PC-3 (cell line): ENCODE measurements at regions not wholly inside any gene's neighbourhood (a gene's known extent, or its start where the extent isn't known, plus 50 kb on each side); places are given as distances from the start of the nearest gene placed in this dataset.

Source experiments
- ATAC-seq: fragments of 200-7000 bp; cut with Tn5 transposase; 2 replicates; pipeline ENCODE4 v1.9.1; 2020; ENCODE audit warnings: mild to moderate bottlenecking, moderate library complexity
- BruUV-seq: library from RNA; stranded (reverse); fragments of 400-500 nt; replicated peaks from 2 replicates; lab custom pipeline; 2021; lab: Mats Ljungman, UMichigan
- CTCF ChIA-PET: fragments of 300-600 bp; sonication (Branson Sonifier 250); formaldehyde crosslinking; loops from one replicate; lab custom pipeline; 2022; ENCODE audit warnings: antibody characterized with exemption; lab: Charles Lee
- POLR2A ChIA-PET: fragments of 300-600 bp; sonication (Branson Sonifier 250); formaldehyde crosslinking; loops from one replicate; lab custom pipeline; 2022; ENCODE audit warnings: antibody characterized with exemption; ENCODE audit not compliant: unreplicated experiment; lab: Charles Lee
- DNase-seq: peaks from one replicate; pipeline ENCODE4 v3.0.0-alpha.2; 2015
- H2AFZ ChIP-seq: fragments of 300-600 bp; sonication (generic); 2 replicates; pipeline ENCODE4 v1.6.0; 2016; ENCODE audit warnings: antibody characterized with exemption, low read length
- H3F3A ChIP-seq: fragments of 300-600 bp; sonication (generic); one replicate; pipeline ENCODE4 v1.6.0; 2017; ENCODE audit warnings: antibody characterized with exemption, low read length, control low read depth, mild to moderate bottlenecking; ENCODE audit not compliant: unreplicated experiment
- H3K27ac ChIP-seq: fragments of 300-600 bp; sonication (generic); 2 replicates; pipeline ENCODE4 v1.5.1; 2016; ENCODE audit warnings: mild to moderate bottlenecking, low read length
- H3K27me3 ChIP-seq: fragments of 300-600 bp; sonication (generic); 2 replicates; pipeline ENCODE4 v1.6.1; 2016; ENCODE audit warnings: low read length, mixed read lengths
- H3K36me3 ChIP-seq: fragments of 300-600 bp; sonication (generic); 2 replicates; pipeline ENCODE4 v1.6.1; 2016; ENCODE audit warnings: low read depth, mixed run types, low read length, mixed read lengths
- H3K4me1 ChIP-seq: fragments of 300-600 bp; sonication (generic); 2 replicates; pipeline ENCODE4 v1.5.1; 2016; ENCODE audit warnings: low read length; ENCODE audit not compliant: insufficient read depth
- H3K4me2 ChIP-seq: fragments of 300-600 bp; sonication (generic); 2 replicates; pipeline ENCODE4 v1.6.0; 2016; ENCODE audit warnings: low read length
- H3K4me3 ChIP-seq: fragments of 300-600 bp; sonication (generic); 2 replicates; pipeline ENCODE4 v1.5.1; 2016; ENCODE audit warnings: mild to moderate bottlenecking, low read length, mixed read lengths
- H3K79me2 ChIP-seq: fragments of 300-600 bp; sonication (generic); 2 replicates; pipeline ENCODE4 v1.6.1; 2017; ENCODE audit warnings: low read length, mixed read lengths
- H3K9ac ChIP-seq: fragments of 300-600 bp; sonication (generic); 2 replicates; pipeline ENCODE4 v1.6.0; 2016; ENCODE audit warnings: mild to moderate bottlenecking, low read length
- H3K9me2 ChIP-seq: fragments of 300-600 bp; sonication (generic); replicated peaks from 2 replicates; pipeline ENCODE4 v1.6.1; 2016; ENCODE audit warnings: mixed run types, low read length, mixed read lengths
- H3K9me3 ChIP-seq: fragments of 300-600 bp; sonication (generic); 2 replicates; pipeline ENCODE4 v1.6.1; 2016; ENCODE audit warnings: low read length, mixed read lengths
- H4K20me1 ChIP-seq: fragments of 300-600 bp; sonication (generic); 2 replicates; pipeline ENCODE4 v1.6.1; 2016; ENCODE audit warnings: low read length, mixed read lengths
- EZH2 ChIP-seq: fragments of 300-600 bp; sonication (generic); IDR thresholded peaks from one replicate; pipeline ENCODE4 v1.6.1; 2017; ENCODE audit warnings: antibody characterized with exemption, mild to moderate bottlenecking, low read length; ENCODE audit not compliant: unreplicated experiment
- EZH2phosphoT487 ChIP-seq: fragments of 300-600 bp; sonication (generic); IDR thresholded peaks from 2 replicates; pipeline ENCODE4 v1.6.1; 2018; ENCODE audit warnings: mild to moderate bottlenecking, antibody characterized with exemption, low read length, borderline replicate concordance
- intact Hi-C: fragments of 100-400 bp; cut with micrococcal nuclease; formaldehyde crosslinking; loops from 2 replicates; pipeline ENCODE4 v1.9.0; 2023
- TF ChIP-seq, protein P1 (sequence below): fragments of 300-600 bp; sonication (generic); conservative IDR thresholded peaks from 2 replicates; pipeline ENCODE4 v1.5.1; 2017; ENCODE audit warnings: antibody characterized with exemption, low read depth, mild to moderate bottlenecking, low read length

DNA sequence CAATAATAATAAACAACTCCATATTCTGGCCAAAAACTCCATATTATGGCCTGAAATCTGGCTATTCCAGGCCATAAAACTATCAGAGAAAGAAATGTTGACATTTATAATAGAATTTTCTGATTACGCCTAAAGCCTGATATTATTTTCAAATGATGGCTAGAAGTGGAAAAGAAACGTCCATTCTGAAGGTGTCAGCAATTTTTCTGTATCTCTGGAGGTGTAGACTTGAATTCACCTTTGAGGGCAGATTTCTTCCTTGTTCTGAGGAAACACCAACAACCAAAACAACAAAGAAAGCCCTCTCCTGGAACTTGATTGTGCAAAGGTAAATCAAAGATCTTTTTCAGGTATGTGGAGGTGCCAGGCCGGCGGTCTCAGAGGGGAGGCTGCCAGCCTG, 390.7 kb downstream of the DMAC1 start:
- no peaks in the 10 kb centered on the region for H3K4me1 ChIP-seq
- H3K4me3 ChIP-seq: no peak overlapping the region
- no peak for ATAC-seq
- ChIA-PET CTCF (no interaction called here), POLR2A (no interaction called here)
- no peak overlapping the region for H3K27ac ChIP-seq
- no peak overlapping the region for H3K9ac ChIP-seq
- H4K20me1 ChIP-seq: no peaks in the 10 kb centered on the region
- no TSS peak for BruUV-seq
- H3F3A ChIP-seq: no peaks in the 10 kb centered on the region
- H3K9me3 ChIP-seq: no peaks in the 10 kb centered on the region
- H3K4me2 ChIP-seq: no peak overlapping the region
- H3K9me2 ChIP-seq: no peaks in the 10 kb centered on the region
- H3K27me3 ChIP-seq: no peaks in the 10 kb centered on the region
- H2AFZ ChIP-seq: no peak overlapping the region
- no peak for DNase-seq
- no peaks in the 10 kb centered on the region for H3K79me2 ChIP-seq
- no peaks in the 10 kb centered on the region for H3K36me3 ChIP-seq
- no peak for TF ChIP-seq EZH2
- no peak for TF ChIP-seq EZH2phosphoT487
- TF ChIP-seq, protein P1, sequence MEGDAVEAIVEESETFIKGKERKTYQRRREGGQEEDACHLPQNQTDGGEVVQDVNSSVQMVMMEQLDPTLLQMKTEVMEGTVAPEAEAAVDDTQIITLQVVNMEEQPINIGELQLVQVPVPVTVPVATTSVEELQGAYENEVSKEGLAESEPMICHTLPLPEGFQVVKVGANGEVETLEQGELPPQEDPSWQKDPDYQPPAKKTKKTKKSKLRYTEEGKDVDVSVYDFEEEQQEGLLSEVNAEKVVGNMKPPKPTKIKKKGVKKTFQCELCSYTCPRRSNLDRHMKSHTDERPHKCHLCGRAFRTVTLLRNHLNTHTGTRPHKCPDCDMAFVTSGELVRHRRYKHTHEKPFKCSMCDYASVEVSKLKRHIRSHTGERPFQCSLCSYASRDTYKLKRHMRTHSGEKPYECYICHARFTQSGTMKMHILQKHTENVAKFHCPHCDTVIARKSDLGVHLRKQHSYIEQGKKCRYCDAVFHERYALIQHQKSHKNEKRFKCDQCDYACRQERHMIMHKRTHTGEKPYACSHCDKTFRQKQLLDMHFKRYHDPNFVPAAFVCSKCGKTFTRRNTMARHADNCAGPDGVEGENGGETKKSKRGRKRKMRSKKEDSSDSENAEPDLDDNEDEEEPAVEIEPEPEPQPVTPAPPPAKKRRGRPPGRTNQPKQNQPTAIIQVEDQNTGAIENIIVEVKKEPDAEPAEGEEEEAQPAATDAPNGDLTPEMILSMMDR: no peak
- intact Hi-C loops: no loop called here

DNA sequence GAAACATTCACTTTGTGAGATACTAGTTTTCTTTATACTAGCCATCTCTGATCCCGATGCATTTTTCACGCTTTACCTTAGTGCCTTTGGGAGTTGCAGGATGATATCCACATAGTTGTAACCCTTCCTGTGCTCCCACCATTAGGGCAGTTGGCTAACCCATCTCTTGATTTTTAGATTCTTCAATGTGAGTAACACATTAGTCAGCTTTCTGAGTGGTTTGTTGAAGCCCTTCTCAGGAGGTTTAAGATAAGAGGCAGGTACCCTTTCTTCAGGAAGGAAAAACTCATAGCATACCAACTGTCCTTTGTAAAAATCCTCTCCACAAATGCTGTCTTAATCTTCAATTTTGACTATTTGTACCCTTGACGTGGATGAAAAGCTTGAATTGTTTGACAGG, 392.3 kb downstream of the DMAC1 start:
- Histone ChIP-seq H3K36me3 (no peaks in the 10 kb centered on the region), H3K27me3 (no peaks in the 10 kb centered on the region), H3K9ac (no peak overlapping the region), H4K20me1 (no peaks in the 10 kb centered on the region), H3K4me2 (no peak overlapping the region), H3K9me2 (no peaks in the 10 kb centered on the region), H3F3A (no peaks in the 10 kb centered on the region), H3K4me3 (no peak overlapping the region), H3K79me2 (no peaks in the 10 kb centered on the region), H3K4me1 (no peaks in the 10 kb centered on the region), H3K9me3 (no peaks in the 10 kb centered on the region), H3K27ac (no peak overlapping the region), H2AFZ (no peak overlapping the region)
- TF ChIP-seq, protein P1: no peak
- no peak for TF ChIP-seq EZH2phosphoT487
- TF ChIP-seq EZH2: no peak
- no peak for ATAC-seq
- ChIA-PET CTCF (interaction anchor here (0.5 kb wide), 1 partner anchor 173 kb away, joined by 10 read pairs; no protein-coding TSS in a partner anchor), POLR2A (no interaction called here)
- intact Hi-C loops: no loop called here
- BruUV-seq: no TSS peak
- no peak for DNase-seq

DNA sequence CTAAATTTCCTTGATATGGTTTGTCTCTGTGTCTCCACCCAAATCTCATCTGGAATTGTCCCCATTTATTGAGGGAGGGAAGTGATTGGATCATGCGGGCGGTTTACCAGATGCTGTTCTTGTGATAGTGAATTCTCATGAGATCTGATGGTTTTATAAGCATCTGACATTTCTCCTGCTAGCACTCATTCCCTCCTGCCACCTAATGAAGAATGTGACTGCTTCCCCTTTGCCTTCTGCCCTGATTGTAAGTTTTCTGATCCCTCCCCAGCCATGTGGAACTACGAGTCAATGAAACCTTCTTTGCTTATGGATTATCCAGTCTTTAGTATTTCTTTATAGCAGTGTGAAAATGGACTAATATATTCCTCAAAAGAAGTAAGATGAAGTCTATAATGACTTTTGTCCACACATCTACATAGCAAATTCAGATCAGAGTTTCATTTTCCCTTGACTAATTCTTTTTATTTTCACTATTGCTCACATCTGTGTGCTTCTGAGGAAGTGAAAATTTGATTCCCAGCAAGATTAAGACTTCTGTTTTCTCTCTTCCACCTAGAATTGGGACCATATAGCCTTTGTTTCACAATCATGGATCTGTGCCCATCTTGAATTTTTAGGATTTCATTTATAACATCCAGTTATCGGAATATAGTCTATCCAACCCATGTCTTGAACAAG, 393.5 kb downstream of the DMAC1 start:
- ATAC-seq (no peak), DNase-seq (no peak)
- H2AFZ ChIP-seq: no peak overlapping the region
- H3K9me3 ChIP-seq: no peaks in the 10 kb centered on the region
- POLR2A ChIA-PET: no interaction called here
- H3K27ac ChIP-seq: no peak overlapping the region
- H3K27me3 ChIP-seq: no peaks in the 10 kb centered on the region
- H3K9me2 ChIP-seq: no peaks in the 10 kb centered on the region
- no TSS peak for BruUV-seq
- no peaks in the 10 kb centered on the region for H4K20me1 ChIP-seq
- TF ChIP-seq, protein P1: no peak
- no peak overlapping the region for H3K9ac ChIP-seq
- intact Hi-C loops: no loop called here
- H3K36me3 ChIP-seq: no peaks in the 10 kb centered on the region
- CTCF ChIA-PET: no interaction called here
- H3K79me2 ChIP-seq: no peaks in the 10 kb centered on the region
- H3K4me1 ChIP-seq: no peaks in the 10 kb centered on the region
- no peak overlapping the region for H3K4me3 ChIP-seq
- no peak overlapping the region for H3K4me2 ChIP-seq
- H3F3A ChIP-seq: no peaks in the 10 kb centered on the region
